Small intestine (tissue), 7 donors: ENCODE measurements at regions not wholly inside any gene's neighbourhood (a gene's known extent, or its start where the extent isn't known, plus 50 kb on each side); places are given as distances from the start of the nearest gene placed in this dataset.
A peak's percentile ranks its signal among the peaks of the same experiment; 100 is the strongest.

ENCODE experiments used
- DNase-seq, 2 donors: peaks; one replicate each; pipeline versions ENCODE4 v3.0.0 to v3.0.0-alpha.2; 2013
- FAIRE-seq: peaks from 2 replicates; lab custom pipeline; 2012; peaks lifted over from hg19 to GRCh38; lab: Jason Lieb, UNC
- H3K27ac ChIP-seq, 3 donors: one replicate each; pipeline ENCODE4 v1.5.1; 2013; ENCODE audit warnings: low read length in 2 of 3, mild to moderate bottlenecking in 2 of 3, control low read depth in 1 of 3, inconsistent platforms in 1 of 3, low read depth in 1 of 3, moderate library complexity in 1 of 3
- H3K27me3 ChIP-seq, 3 donors: one replicate each; pipeline ENCODE4 v1.6.1; 2013; ENCODE audit warnings: low read length in 3 of 3, inconsistent platforms in 1 of 3; ENCODE audit not compliant: control insufficient read depth in 3 of 3, insufficient read depth in 3 of 3
- H3K36me3 ChIP-seq, 3 donors: one replicate each; pipeline ENCODE4 v1.6.1; 2013; ENCODE audit warnings: low read length in 3 of 3, inconsistent platforms in 1 of 3, low read depth in 1 of 3, mild to moderate bottlenecking in 1 of 3, moderate library complexity in 1 of 3; ENCODE audit not compliant: control insufficient read depth in 3 of 3, insufficient read depth in 2 of 3
- H3K4me1 ChIP-seq, 3 donors: one replicate each; pipeline ENCODE4 v1.6.1; 2013; ENCODE audit warnings: low read length in 2 of 3, inconsistent platforms in 1 of 3, low read depth in 1 of 3, mild to moderate bottlenecking in 1 of 3, moderate library complexity in 1 of 3; ENCODE audit not compliant: control insufficient read depth in 3 of 3, insufficient read depth in 2 of 3
- H3K4me3 ChIP-seq, 3 donors: one replicate each; pipeline ENCODE4 v1.5.1; 2013; ENCODE audit warnings: low read length in 3 of 3, control low read depth in 1 of 3, inconsistent platforms in 1 of 3, low read depth in 1 of 3, mild to moderate bottlenecking in 1 of 3, moderate library complexity in 1 of 3
- H3K9me3 ChIP-seq, 2 donors: one replicate each; pipeline ENCODE4 v1.6.1; 2013; ENCODE audit warnings: low read depth in 1 of 2, low read length in 1 of 2; ENCODE audit not compliant: control insufficient read depth in 2 of 2, insufficient read depth in 1 of 2
- WGBS, 3 donors: extraction: QIAGEN DNeasy Blood & Tissue Kit; methylation state at CpG; one replicate each; pipeline ENCODE4 v1.1.7; 2013; 5-methylcytosine and 5-hydroxymethylcytosine counted together
- donor health status: healthy with polysubstance abuse.
- donor health status: control.
- donor health status: control.
- donor health status: Bipolar disorder and iron deficiency.
- donor health status: healthy.

DNA sequence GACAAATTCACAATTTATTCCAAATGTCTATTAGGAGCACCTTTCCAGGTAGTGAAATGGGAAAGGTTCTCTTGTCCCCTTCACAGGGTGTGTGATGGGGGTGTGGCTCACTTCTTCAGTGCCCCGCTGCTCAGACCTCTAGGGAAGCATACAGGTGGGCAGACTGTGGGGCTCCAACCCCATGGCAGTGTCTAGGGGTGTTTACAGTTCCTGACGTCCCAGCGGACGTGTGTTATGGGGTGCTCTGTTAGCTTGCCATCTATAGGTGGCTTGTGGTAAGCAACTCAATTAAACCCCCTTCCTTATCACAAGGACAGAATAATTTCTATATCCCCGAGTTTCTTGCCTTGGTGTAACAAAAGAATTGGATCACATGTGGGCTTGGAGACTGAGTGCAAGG is 67.4 kb upstream of the SPINK5 start:
- Histone ChIP-seq H3K4me3 (no peak overlapping the region), H3K4me1 (no peaks in the 10 kb centered on the region), H3K36me3 (no peaks in the 10 kb centered on the region), H3K27me3 (no peaks in the 10 kb centered on the region), H3K9me3 (peaks cover 2 to 7% of the 10 kb centered on the region in 2 donors), H3K27ac (no peak overlapping the region)
- FAIRE-seq (no peak), DNase-seq (no peak)
- WGBS, 3 donors = 58 to 75% (median 67%) methylated on average over 5 of the region's 5 CpGs

DNA sequence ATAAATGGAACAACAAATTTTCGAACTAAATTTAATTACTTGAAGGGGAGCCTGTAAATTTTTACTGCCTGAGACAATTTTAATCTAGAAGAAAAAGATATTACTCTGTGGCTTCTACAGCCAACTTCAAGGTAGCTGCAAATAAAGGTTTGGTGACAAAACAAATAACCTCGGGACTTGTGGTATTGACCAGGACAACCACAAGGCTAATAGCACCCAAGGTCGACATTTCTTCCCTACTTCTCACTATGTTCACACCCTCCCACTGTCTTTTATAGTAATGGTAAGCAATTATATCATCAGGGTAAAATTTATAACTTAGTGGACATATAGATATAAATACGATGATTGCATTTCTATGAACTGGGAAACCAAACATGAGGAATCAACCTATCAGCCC is 67.9 kb upstream of the SPINK5 start:
- no peak overlapping the region for H3K27ac ChIP-seq
- no peak overlapping the region for H3K4me3 ChIP-seq
- WGBS, 3 donors = 67 to 84% (median 75%) methylated on average over 4 of the region's 4 CpGs
- DNase-seq = no peak
- no peaks in the 10 kb centered on the region for H3K4me1 ChIP-seq
- H3K27me3 ChIP-seq = no peaks in the 10 kb centered on the region
- FAIRE-seq = no peak
- H3K9me3 ChIP-seq = peaks cover 2 to 4% of the 10 kb centered on the region in 2 donors
- no peaks in the 10 kb centered on the region for H3K36me3 ChIP-seq

DNA sequence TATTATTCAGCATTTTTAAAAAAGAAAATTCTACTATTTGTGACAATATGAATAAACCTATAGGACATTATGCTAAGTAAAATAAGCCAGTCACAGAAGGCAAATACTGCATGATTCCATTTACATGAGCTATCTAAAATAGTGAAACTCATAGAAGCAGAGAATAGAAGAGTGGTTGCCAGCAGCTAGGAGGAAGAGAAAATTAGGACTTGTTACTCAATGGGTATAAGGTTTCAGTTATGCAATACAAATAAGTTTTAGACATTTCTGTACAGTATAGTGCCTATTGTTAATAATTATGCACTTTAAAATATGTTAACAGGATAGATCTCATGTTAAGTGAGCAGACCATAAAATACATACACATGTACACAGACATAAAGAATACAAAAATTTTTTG is 73.8 kb upstream of the SPINK5 start:
- Histone ChIP-seq H3K27ac (no peak overlapping the region), H3K36me3 (no peaks in the 10 kb centered on the region), H3K27me3 (no peaks in the 10 kb centered on the region), H3K9me3 (no peaks in the 10 kb centered on the region), H3K4me3 (no peak overlapping the region), H3K4me1 (no peaks in the 10 kb centered on the region)
- DNase-seq (no peak), FAIRE-seq (no peak)

DNA sequence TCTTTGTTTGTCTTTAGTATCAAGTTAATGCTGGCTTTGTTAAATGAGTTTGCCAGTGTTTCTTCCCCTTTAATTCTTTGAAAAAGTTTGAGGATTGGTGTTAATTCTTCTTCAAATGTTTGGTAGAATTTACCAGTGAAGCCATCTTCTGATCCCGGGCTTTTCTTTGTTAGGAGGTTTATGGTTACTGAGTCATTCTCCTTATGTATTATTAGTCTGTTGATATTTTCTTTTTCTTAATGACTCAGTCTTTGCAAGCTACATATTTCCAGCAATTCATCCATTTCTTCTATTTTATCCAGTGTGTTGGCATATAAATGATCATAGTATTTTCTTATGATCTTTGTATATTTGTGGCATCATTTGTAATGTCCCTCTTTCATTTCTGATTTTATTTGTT is 74.5 kb upstream of the SPINK5 start:
- H3K27ac ChIP-seq = no peak overlapping the region
- DNase-seq (no peak), FAIRE-seq (no peak)
- no peak overlapping the region for H3K4me3 ChIP-seq
- H3K9me3 ChIP-seq = no peaks in the 10 kb centered on the region
- H3K27me3 ChIP-seq = no peaks in the 10 kb centered on the region
- no peaks in the 10 kb centered on the region for H3K4me1 ChIP-seq
- no peaks in the 10 kb centered on the region for H3K36me3 ChIP-seq
- 35 to 59% (median 52%) methylated on average over 1 of the region's 1 CpG for WGBS, 3 donors

DNA sequence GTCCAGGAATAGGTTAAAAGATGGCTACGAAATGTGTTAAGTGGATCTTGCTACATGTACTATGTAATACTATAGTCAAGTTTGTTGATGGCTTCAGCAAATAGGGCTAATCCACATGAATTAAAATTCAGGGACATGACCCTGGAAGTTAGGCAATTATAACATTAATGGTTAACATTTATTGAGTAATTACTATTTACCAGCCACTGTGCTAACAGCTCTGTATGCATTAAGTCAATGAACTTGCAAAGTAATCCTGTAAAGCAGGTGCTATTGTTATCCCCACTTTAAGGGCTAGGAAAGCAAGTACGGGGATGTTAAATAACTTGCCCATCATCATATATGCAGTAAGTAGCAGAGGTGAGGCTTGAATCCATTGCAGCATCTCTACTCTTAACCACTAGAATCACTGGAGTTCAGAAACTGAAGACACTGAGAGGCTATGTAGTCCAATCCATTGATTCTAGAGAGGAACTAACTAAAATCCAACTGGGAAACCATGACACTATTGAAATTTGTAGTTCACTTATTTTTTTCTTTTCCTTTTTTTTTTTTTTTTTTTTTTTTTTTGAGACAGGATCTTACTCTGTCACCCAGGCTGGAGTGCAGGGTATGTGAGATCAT is 77.5 kb upstream of the SPINK5 start:
- no peak overlapping the region for H3K27ac ChIP-seq

DNA sequence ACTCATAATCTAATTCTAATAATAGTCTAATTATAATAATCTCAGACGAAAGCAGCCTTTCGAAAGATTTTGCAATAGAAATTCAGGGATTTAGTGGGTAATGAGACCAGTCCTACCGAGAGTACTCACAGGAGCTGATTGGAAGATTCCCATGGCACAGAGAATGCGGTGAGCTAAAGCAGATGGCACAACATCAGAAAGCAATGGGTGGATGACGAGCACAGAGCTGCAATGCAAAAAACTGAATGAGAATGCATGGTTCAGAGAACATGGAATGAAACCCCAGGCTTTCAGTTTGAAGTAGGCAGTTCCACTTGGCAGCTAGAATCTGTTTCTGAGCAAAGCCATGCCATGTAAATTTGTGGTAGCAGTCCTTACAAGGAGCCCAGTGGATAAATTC is 78.2 kb upstream of the SPINK5 start:
- Histone ChIP-seq H3K4me1 (no peaks in the 10 kb centered on the region), H3K4me3 (no peak overlapping the region), H3K36me3 (no peaks in the 10 kb centered on the region), H3K9me3 (no peaks in the 10 kb centered on the region), H3K27ac (no peak overlapping the region), H3K27me3 (no peaks in the 10 kb centered on the region)
- no peak for FAIRE-seq
- 74 to 87% (median 85%) methylated on average over 5 of the region's 5 CpGs for WGBS, 3 donors
- DNase-seq = no peak

More for the DNA sequence above, 77.5 kb upstream of the SPINK5 start:
- Histone ChIP-seq H3K9me3 (no peaks in the 10 kb centered on the region), H3K36me3 (no peaks in the 10 kb centered on the region), H3K4me1 (no peaks in the 10 kb centered on the region), H3K4me3 (no peak overlapping the region), H3K27me3 (no peaks in the 10 kb centered on the region)
- 37 to 65% (median 52%) methylated on average over 2 of the region's 2 CpGs for WGBS, 3 donors
- FAIRE-seq (no peak), DNase-seq (peak in 1 of 2 donors; percentile 27)

DNA sequence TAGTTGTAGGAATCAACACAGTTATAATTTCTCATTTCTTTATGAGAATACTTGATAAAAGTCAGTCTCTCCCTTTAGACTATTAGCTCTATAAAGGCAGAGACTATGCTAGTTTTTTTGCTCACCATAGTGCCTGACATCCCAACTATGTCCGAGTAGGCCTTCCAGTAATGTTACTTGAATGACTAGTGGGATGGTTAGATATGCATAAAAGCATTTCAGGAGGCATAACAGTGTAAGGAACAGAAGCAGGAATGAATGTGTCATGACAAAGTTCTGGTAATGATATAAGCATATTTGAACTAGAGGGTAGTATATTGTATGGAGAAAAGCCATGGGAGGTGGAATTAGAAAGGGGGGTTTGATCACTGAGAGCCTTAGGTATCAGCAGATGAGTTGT is 77.4 kb upstream of the C5orf46 start:
- WGBS, 3 donors = 71 to 84% (median 78%) methylated on average over 1 of the region's 1 CpG
- no peaks in the 10 kb centered on the region for H3K27me3 ChIP-seq
- no peaks in the 10 kb centered on the region for H3K4me1 ChIP-seq
- no peak overlapping the region for H3K27ac ChIP-seq
- H3K4me3 ChIP-seq = no peak overlapping the region
- no peaks in the 10 kb centered on the region for H3K36me3 ChIP-seq
- FAIRE-seq (no peak), DNase-seq (no peak)
- H3K9me3 ChIP-seq = no peaks in the 10 kb centered on the region

DNA sequence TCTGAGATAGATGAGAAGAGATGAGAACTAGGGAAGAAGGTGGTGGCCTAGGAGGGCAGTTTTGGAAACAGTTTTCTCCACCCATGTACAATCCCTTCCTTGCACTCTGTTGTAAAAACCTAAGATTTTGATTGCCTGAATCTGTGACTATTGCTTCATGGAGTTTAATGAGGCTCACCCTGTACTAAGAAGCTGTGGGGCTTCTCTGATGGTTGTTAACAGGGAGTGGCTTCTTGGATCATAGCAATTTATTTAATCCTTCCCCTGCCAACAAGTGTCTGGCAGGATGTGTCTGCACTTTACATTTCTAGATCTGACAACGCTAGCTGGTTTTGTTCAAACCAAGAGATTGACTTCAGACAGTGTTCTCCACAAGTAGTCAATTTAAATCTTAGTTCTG is 74.7 kb upstream of the C5orf46 start:
- DNase-seq = no peak
- Histone ChIP-seq H3K9me3 (peaks cover 0 to 4% of the 10 kb centered on the region in 2 donors), H3K27me3 (no peaks in the 10 kb centered on the region), H3K27ac (no peak overlapping the region), H3K4me3 (no peak overlapping the region), H3K4me1 (no peaks in the 10 kb centered on the region), H3K36me3 (no peaks in the 10 kb centered on the region)
- 55 to 71% (median 66%) methylated on average over 1 of the region's 1 CpG for WGBS, 3 donors
- no peak for FAIRE-seq

DNA sequence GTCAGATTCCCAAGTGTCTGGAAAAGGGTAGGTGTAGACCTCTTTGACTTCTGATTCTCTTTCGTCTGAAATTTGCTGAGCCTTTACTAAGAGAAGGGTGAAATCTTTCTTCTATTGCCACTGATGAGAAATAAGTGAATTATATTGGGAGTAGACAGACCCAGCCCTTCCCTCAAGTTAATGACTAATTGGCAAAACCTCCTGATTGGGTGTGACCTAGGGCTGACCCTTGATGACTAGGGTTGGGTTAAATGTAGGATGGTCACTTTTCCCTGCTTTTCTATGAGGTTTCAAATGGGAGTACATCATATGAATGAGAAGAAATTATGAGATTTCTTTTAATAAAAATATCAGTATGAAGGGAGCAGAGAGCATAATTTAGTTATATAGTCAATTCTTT is 73.4 kb upstream of the C5orf46 start:
- FAIRE-seq (no peak), DNase-seq (no peak)
- no peaks in the 10 kb centered on the region for H3K36me3 ChIP-seq
- no peak overlapping the region for H3K27ac ChIP-seq
- 86 to 93% (median 89%) methylated on average over 1 of the region's 1 CpG for WGBS, 3 donors
- H3K4me3 ChIP-seq = no peak overlapping the region
- H3K27me3 ChIP-seq = no peaks in the 10 kb centered on the region
- H3K9me3 ChIP-seq = peaks cover 0 to 4% of the 10 kb centered on the region in 2 donors
- no peaks in the 10 kb centered on the region for H3K4me1 ChIP-seq
